NT2/D1 (cell line): ENCODE measurements at regions not wholly inside any gene's neighbourhood (a gene's known extent, or its start where the extent isn't known, plus 50 kb on each side); places are given as distances from the start of the nearest gene placed in this dataset.
A peak's percentile ranks its signal among the peaks of the same experiment; 100 is the strongest.
"Not testable (repeated sequence)": the region's sequence is repeated elsewhere in the genome, so short reads cannot be mapped to it uniquely, and the experiment has no call there.

Experiments used
- DNase-seq: peaks from one replicate; pipeline ENCODE4 v3.0.0-alpha.2; 2011; ENCODE audit warnings: low read depth, low spot score
- H3K27me3 ChIP-seq: 2 replicates; pipeline ENCODE4 v1.6.0; 2011; ENCODE audit warnings: mild to moderate bottlenecking; ENCODE audit not compliant: insufficient read length, insufficient read depth
- H3K36me3 ChIP-seq: 2 replicates; pipeline ENCODE4 v1.6.1; 2011; ENCODE audit warnings: mild to moderate bottlenecking, low read length, mixed read lengths; ENCODE audit not compliant: insufficient read depth, insufficient read length
- H3K4me1 ChIP-seq: 2 replicates; pipeline ENCODE4 v1.5.1; 2011; ENCODE audit not compliant: insufficient read depth, insufficient read length
- H3K4me3 ChIP-seq: 2 replicates; pipeline ENCODE4 v1.5.1; 2011; ENCODE audit warnings: low read depth; ENCODE audit not compliant: insufficient read length
- H3K9ac ChIP-seq: 2 replicates; pipeline ENCODE4 v1.6.0; 2011; ENCODE audit warnings: low read depth; ENCODE audit not compliant: insufficient read length
- H3K9me3 ChIP-seq: 2 replicates; pipeline ENCODE4 v1.5.1; 2011; ENCODE audit warnings: mild to moderate bottlenecking, low read length; ENCODE audit not compliant: insufficient read depth
- SUZ12 ChIP-seq: IDR thresholded peaks from 2 replicates; pipeline ENCODE4 v1.6.1; 2011; ENCODE audit not compliant: insufficient read length, insufficient read depth; ENCODE audit errors: extremely low read depth
- YY1 ChIP-seq: IDR thresholded peaks from 2 replicates; pipeline ENCODE4 v1.6.1; 2011; ENCODE audit not compliant: insufficient read length, insufficient read depth
- ZNF274 ChIP-seq: IDR thresholded peaks from 2 replicates; pipeline ENCODE4 v1.6.1; 2011; ENCODE audit warnings: mild to moderate bottlenecking, low read depth, low read length

DNA sequence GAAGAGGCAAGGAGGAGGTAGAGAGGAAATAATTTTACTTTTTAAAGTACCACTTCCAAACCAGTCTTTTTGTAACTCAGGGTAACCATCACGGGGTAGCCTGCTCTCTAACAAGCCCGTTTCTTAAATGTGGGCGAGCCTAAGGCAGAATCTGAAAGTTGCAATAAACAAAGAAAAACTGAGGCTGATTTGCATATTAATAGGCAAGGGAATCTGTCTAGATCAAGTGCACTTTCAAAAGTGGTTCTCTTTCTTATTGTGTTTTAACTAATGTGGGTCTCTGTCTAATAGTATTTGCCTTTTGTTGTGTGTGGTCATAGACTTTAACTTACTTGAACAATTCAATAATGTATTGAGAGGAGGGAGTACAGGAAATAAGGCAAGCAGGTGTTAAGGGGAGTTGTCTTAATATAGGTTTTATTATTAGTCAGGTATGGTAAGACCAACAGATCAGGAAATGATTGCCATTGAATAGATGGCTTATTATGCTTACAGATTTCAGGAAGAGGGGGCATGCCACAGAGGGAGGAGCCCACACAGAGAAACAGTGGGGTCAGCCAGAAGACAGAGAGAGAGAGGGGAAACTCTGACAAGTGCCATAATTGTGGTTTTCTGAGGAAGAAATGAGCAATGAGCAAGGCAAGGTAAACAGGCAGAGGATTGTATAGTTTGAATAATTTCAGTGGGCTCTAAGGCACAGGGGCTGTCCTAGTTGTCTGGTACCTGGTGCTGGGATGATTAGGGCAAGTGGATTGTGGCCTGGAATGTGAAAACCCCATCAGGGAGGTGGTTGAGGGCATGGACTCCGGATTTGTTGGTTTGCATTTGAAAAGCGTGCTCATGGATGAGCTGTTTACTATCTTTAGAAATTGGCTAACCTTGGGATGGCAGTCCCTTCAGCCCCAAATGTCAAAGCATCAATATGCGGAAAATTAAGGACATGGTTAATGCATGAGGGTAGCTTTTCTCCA is 237.2 kb downstream of the TOX3 start:
- peak; percentile 51 for DNase-seq
- Histone ChIP-seq H3K9ac (no peak overlapping the region), H3K4me3 (no peak overlapping the region), H3K36me3 (no peaks in the 10 kb centered on the region), H3K27me3 (no peaks in the 10 kb centered on the region), H3K4me1 (peaks cover 3% of the 10 kb centered on the region), H3K9me3 (no peaks in the 10 kb centered on the region)
- no peak for TF ChIP-seq YY1

- Histone ChIP-seq H3K9me3 (no peaks in the 10 kb centered on the region), H3K4me1 (peaks cover 3% of the 10 kb centered on the region), H3K4me3 (no peak overlapping the region), H3K36me3 (no peaks in the 10 kb centered on the region), H3K27me3 (no peaks in the 10 kb centered on the region), H3K9ac (no peak overlapping the region)
- DNase-seq = no peak
- TF ChIP-seq YY1 (no peak), SUZ12 (no peak), ZNF274 (no peak)
Observed at GRCh38 chr16:52308051-52308450, 238.9 kb downstream of the TOX3 start.

- no peak for TF ChIP-seq ZNF274
- no peak for TF ChIP-seq YY1
- TF ChIP-seq SUZ12 = no peak
- H3K36me3 ChIP-seq = no peaks in the 10 kb centered on the region
- no peak overlapping the region for H3K9ac ChIP-seq
- H3K27me3 ChIP-seq = no peaks in the 10 kb centered on the region
- H3K4me3 ChIP-seq = no peak overlapping the region
- DNase-seq = no peak
- no peaks in the 10 kb centered on the region for H3K4me1 ChIP-seq
- H3K9me3 ChIP-seq = no peaks in the 10 kb centered on the region
Observed at GRCh38 chr16:52301026-52301425, 245.9 kb downstream of the TOX3 start.

GRCh38 chr16:52298769-52299168 is 248.2 kb downstream of the TOX3 start:
- H3K27me3 ChIP-seq = no peaks in the 10 kb centered on the region
- DNase-seq = no peak
- no peaks in the 10 kb centered on the region for H3K4me1 ChIP-seq
- H3K36me3 ChIP-seq = no peaks in the 10 kb centered on the region
- H3K9ac ChIP-seq = no peak overlapping the region
- H3K4me3 ChIP-seq = no peak overlapping the region
- TF ChIP-seq SUZ12 (no peak), YY1 (no peak), ZNF274 (no peak)
- no peaks in the 10 kb centered on the region for H3K9me3 ChIP-seq

DNA sequence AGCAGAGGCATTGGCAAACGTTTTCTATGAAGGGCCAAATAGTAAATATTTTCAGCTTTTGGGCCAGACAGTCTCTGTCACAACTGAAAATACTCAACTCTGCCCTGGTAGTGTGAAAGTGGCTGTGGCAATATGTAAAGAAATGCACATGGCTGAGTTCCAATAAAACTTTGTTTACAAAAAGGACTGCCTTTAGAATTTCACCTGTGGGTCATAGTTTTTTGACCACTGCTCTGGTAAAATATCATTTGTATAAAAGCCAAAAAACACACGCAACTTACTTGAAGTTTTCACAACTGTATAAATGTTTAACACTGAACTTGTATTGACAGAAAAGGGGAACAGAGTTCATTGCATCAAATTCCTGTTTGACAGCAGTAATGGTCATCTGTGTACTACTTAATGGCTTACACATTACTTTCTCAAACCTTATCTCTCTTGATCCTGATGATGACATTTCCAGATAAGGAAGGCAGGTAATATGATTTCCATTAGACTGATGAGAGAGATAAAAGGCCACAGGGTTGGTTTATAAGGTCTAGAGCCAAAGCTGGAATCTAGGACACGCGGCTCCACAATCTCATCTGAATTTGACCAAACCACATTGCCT is 250.1 kb downstream of the TOX3 start:
- not testable (repeated sequence) for DNase-seq, H3K9me3 ChIP-seq, H3K4me3 ChIP-seq, H3K9ac ChIP-seq, H3K36me3 ChIP-seq, H3K4me1 ChIP-seq, H3K27me3 ChIP-seq

DNA sequence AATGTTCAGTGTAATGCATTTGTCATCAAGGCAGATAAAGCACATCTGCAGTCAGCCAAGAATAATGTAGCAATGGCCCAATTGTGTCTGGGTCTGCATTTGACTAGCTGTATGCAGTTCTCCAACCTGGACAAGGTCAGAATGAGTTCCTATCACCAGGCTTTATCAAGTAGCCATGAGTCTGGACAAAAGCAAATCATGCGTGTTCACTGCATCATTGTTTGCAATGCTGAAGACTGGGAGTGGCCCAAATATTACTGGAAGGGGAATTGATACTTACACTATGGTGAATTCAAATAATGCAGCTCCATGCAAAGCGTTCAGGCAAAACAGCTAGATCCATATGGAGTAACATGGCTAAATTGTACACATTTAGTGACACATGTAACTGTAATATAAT is 250.9 kb downstream of the TOX3 start:
- Histone ChIP-seq H3K9ac (no peak overlapping the region), H3K27me3 (no peaks in the 10 kb centered on the region), H3K4me1 (no peaks in the 10 kb centered on the region), H3K9me3 (no peaks in the 10 kb centered on the region), H3K36me3 (no peaks in the 10 kb centered on the region), H3K4me3 (no peak overlapping the region)
- DNase-seq = no peak
- TF ChIP-seq SUZ12 = no peak
- TF ChIP-seq YY1 = no peak
- no peak for TF ChIP-seq ZNF274

DNA sequence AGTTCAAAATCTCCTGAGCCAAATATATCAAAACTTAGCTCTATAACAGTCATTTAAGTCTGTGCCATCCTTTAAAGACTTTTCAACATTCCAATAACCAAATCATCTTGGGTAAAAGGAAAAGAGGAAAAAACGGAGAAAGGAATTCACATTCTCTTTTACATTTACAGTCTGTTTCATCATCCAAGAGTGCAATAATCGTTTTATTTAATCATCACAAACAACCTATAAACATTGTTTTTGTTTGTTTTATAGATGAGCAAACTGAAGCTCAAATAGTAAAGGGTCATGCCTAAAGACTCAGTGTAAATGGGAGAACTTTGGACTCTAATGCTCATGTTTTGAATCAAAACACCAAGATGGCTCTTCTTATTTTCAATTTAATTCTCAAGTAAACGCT is 252.3 kb downstream of the TOX3 start:
- no peak for DNase-seq
- Histone ChIP-seq H3K4me3 (no peak overlapping the region), H3K4me1 (no peaks in the 10 kb centered on the region), H3K9me3 (no peaks in the 10 kb centered on the region), H3K27me3 (no peaks in the 10 kb centered on the region), H3K9ac (no peak overlapping the region), H3K36me3 (no peaks in the 10 kb centered on the region)
- TF ChIP-seq ZNF274 (no peak), YY1 (no peak), SUZ12 (no peak)
